Brain pericyte (primary cell): ENCODE measurements at regions not wholly inside any gene's neighbourhood (a gene's known extent, or its start where the extent isn't known, plus 50 kb on each side); places are given as distances from the start of the nearest gene placed in this dataset.

Experiments
- DNase-seq: peaks from one replicate; pipeline ENCODE4 v3.0.0-alpha.2; 2012; ENCODE audit warnings: low read depth, low spot score

- DNase-seq: no peak
Observed at GRCh38 chr16:73711406-73712080, 585.1 kb upstream of the PSMD7 start.

GRCh38 chr16:73710526-73710925 is 586.1 kb upstream of the PSMD7 start:
- no peak for DNase-seq

- no peak for DNase-seq
Observed at GRCh38 chr16:73707863-73708262, 588.8 kb upstream of the PSMD7 start.

DNA sequence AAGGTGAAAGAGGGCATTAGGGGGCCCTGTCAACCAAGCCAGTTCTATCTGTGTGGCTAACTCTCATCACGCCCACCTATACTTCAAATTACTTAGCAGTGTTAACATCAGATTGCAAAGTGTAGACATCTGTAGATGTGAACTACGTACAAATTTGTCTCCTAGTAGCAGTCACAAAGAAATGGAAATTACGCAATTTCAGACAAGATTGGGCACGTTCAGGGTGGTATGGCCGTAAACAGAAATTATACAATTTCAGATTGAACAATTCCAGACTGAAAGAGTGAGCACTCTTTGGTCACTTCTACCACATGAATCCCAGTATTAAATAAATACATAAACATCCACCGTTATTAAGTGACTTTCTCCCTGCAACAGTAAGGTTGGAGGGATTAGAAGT is 592.7 kb upstream of the PSMD7 start:
- DNase-seq: no peak

GRCh38 chr16:73697336-73697735 is 599.3 kb upstream of the PSMD7 start:
- no peak for DNase-seq

GRCh38 chr16:73692861-73693260 is 603.8 kb upstream of the PSMD7 start:
- no peak for DNase-seq

DNA sequence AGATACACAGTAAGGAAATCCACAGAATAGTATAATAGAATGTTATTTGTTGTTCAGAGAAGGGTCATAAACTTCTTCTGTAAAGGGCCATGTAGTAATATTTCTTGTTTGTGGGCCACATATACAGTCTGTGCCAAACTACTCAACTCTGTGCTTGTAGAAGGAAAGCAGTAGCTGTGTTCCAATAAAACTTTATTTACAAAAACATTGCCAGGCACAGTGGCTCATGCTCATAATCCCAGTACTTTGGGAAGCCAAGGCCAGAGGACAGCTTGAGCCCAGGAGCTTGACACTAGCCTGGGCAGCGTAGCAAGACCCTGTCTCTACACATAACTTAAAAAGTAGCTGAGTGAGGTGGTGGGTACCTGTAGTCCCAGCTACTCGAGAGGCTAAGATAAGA is 612.8 kb upstream of the PSMD7 start:
- DNase-seq: no peak

GRCh38 chr16:73672135-73672534 is 624.2 kb upstream of the ZFHX3 start:
- DNase-seq: no peak

- DNase-seq: no peak
Observed at GRCh38 chr16:73670836-73671820, 623.2 kb upstream of the ZFHX3 start.

GRCh38 chr16:73669535-73670274 is 621.8 kb upstream of the ZFHX3 start:
- no peak for DNase-seq

- no peak for DNase-seq
Observed at GRCh38 chr16:73663720-73664119, 615.8 kb upstream of the ZFHX3 start.

DNA sequence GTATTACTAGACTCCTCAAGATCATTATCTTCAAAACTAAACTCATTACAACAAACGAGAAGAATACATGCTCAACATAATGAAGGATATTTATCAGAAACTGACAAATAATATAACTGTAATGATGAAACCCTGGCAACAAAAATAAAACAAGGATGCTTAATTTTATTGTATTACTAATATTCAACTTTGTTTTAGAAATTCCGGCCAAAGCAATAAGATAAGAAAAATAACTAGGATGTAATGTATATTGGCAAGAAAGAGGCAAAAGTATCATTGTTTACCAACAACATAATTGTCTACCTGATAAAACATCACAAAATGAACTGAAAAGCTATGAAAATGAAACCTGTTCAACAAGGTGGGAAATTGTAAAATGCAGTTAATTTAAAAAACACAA is 588.3 kb upstream of the ZFHX3 start:
- no peak for DNase-seq

DNA sequence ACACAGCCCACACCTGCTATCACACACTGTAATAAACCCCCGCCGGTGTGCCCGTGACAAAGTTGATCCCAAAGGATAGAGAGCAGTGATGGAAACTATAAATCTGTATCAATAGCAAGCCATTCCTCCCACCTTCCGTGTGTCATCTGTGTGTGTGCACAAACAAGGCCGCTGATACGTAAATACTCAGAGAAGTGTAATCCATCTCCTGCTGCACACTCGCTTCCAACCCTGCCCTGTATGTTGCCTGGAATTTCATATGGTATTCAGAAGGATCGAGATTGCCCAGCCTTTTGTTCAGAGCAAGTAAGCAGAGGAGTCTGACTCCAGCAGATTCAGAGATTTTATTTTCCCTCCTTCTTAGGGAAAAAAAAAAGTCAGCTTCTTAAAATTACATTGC is 581.1 kb upstream of the ZFHX3 start:
- DNase-seq: no peak

GRCh38 chr16:73617738-73618137 is 569.8 kb upstream of the ZFHX3 start:
- DNase-seq: no peak

- no peak for DNase-seq
Observed at GRCh38 chr16:73616770-73617169, 568.8 kb upstream of the ZFHX3 start.

DNA sequence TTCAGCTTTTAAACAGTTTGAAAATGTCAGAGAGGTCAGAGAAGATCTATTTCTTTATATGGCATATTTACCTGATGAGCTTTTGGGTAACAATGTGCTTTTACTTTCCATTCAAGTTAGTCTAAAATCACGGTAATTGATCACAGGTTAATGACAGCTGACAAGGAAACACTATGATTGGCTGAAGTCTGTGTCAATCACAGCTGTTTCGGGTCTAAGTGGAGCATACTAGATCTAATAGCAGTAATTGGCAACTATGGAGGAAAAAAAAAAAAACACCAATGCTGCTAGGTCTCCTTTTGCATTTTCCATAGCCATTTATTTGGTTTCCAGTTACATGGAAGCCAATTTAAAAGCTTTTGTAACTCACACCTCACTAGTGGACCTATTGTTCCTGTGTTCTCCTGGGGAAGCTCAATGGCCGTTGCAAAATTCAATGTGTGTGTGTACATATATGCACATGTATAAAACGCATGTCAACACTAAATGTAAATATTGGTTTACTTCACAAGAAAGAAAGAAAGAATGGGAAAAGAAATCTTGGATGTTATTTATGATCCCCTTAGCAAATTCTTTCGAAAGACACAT is 568.3 kb upstream of the ZFHX3 start:
- DNase-seq: no peak

DNA sequence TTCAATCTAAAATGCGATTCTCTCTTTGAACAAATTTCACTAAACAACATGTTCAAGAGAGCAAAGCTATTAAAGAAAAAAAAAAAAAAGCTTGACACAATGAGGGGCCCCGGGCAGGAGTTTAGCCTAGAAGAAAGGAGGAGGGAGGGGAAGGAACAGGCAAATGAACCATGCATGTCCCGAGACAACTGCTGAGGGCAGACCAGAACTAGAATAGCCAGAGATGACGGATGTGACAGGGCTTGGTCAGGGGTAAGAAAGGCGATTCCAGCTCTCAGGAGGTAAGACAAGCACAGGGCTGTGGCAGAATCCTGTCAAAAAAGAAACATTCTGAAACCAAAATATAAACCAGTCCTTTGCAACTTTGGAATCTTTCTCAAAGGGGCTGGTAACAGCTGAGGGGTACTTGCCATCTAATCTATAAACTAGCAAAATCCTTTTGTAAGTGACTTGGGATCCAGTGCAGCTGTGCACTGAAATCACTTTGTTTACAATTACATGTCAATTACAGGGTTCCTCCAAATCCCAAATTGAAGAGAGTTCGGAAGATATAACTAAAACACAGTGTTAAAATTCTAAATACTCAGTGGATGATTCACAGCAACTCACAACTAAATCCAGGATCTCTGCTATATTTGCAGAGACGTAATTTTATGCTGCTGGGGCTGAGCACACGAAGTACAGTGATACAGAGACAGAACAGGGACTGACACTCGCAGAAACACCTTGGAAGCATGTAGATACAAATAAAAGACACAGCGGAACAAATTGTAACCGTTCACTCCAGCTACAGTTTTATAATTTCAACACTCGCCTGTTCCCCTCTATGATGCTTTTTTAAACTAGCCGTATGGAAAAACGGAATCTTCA is 567.4 kb upstream of the ZFHX3 start:
- DNase-seq: no peak

- DNase-seq: no peak
Observed at GRCh38 chr16:73614131-73614530, 566.2 kb upstream of the ZFHX3 start.

GRCh38 chr16:73610605-73611156 is 562.8 kb upstream of the ZFHX3 start:
- no peak for DNase-seq

GRCh38 chr16:73610160-73610559 is 562.2 kb upstream of the ZFHX3 start:
- DNase-seq: no peak

DNA sequence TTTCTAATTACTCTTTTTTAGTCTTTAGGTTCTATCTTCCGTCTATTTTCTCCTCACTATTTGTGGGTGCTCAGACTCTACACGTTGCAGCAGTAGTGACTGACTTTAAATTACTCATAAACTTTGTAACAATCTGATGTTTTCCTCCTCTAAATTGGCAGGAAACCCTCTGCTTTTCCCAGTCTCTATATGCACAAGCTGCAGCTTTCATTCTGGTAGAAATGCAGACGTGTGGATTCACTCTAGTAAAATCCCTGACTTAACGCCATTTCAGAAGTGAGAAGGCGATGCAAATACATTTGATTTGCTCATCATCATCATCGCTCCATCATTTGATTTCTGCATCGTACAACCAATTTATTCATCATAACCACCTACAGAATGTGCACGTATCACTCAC is 561.0 kb upstream of the ZFHX3 start:
- DNase-seq: no peak
